HG02938 (cell line): ENCODE measurements at regions not wholly inside any gene's neighbourhood (a gene's known extent, or its start where the extent isn't known, plus 50 kb on each side); places are given as distances from the start of the nearest gene placed in this dataset.

ENCODE experiments used
- ATAC-seq: cut with Tn5 transposase; IDR thresholded peaks from one replicate; pipeline ENCODE4 v1.9.1; 2021; ENCODE audit warnings: mild to moderate bottlenecking, moderate library complexity; ENCODE audit not compliant: unreplicated experiment

DNA sequence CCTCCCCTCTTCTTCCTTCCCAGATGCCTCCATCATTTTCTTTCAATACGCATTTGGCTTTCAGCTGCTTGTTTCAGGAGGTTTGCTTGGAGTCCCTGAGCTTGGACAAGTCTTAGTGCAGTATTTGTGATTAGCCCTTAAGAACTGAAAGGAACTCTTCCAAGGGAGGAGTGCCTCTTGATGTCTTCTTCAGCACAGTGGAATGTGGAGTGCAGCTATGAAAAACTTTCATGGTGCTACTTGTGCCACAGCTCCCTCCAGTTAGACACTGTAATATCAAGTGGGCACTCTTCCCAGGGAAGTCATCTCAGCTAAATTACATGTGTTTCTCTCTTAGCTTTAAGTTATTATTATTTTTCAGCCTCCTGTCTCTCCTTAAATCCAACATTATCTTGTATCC lies 173.1 kb downstream of the NECTIN3 start:
- ATAC-seq, result no peak

DNA sequence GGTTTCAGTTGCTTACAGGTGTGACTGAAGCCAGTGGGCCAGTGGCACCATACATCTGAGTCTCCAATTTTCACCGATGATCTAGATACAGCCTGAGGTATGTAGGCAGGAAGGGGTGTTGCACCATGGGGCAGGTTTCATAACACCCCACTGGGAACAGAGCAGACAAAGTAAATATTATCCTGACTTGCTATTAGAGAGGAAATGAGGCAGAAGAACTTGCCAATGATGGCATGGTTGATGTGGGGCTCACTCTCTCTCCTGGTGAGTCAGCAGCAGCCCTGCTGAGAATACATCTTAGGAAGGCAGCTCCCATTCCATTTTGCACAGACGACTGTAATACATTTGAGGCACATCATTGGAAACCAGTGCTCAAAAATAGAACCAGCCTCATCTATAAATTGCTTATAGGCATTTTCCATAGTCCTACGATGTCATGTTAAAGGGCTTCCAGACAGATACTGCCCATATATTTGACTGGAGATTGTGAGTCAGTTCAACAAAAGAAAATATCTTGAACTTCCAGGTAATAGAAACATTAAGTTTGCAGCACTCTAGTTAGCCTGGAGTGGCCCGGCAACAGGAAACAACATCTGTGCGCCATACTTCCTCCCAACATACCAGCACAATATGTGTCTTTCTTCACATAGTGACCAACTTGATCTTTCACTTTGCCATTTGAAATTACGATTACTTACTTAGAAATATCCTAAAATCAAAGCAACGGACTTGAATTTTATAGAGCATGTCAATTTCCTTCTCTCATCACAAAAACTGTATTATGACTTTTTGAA lies 175.5 kb downstream of the NECTIN3 start:
- ATAC-seq, result no peak

DNA sequence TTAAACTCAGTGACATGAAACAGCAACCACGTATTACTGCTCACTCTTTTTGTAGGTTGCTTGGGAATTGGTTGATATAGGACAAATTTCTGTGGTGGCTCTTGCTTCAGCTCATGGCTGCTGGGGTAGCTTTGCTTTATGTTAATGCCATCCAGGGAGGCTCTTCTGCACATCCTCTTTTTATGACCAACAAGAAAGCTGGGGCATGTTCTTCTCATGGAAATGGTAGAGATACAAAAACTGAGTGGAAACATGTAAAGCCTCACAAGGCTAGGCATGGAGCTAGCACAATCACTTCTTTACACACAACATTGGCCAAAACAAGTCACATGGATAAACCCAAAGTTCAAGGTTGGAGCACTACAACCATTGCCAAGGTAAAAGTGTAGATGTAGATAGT lies 176.8 kb downstream of the NECTIN3 start:
- ATAC-seq, result no peak

DNA sequence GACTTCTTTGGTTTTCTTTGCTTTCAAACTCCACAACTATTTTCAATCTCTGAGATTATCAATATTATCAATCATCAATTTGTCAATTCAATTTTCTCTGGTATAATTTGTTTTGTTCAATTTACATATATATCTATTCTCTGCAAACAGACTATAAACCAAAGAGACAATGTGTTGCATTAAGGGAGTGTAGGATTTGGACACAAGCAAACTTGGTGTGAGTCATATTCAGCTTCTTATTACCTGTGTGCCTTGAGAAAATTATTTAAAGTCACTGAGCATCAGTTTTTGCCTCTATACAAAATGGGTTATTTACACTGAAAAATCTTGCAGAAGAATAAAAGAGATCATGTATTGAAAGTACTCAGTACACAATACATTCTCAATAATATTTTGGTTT lies 177.8 kb downstream of the NECTIN3 start:
- no peak for ATAC-seq

DNA sequence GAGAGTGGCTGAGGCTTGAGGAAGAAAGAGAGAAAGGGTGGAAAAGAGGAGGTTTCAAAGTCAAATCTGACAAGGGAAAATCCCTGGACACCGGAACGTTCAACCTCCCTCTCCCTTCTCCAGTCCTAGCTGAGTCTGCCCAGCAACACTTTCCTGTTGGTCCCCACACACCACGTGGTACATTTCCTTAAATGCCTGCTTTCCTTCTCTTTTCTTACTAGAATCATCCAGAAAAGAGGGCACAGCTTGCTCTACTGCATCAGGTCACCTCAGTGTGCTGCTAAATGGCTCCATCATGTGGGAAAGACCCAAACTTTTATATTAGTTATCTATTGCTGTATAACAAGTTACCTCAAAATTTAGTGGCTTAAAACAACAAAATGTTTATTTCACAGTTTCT lies 181.2 kb downstream of the NECTIN3 start:
- ATAC-seq, result peak; percentile 70

DNA sequence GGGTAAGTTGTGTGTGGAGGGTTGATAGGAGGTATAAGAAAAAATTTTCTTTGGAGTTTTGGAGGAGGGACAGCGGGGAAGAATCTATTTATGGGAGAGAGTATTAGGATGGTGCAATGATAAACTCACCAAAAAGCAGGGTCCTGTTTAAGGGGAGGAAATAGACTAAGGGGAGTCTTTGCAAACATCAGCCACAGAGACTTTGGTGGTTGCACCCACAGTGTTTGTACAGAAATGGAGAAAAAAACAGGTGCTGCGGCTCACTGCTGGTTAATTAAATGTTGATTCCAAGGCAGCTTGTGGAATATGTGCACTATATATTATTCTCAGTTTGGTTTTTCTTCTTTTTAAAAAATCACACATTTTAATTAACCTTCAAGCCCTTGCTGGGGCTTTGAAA lies 182.1 kb downstream of the NECTIN3 start:
- ATAC-seq, result no peak

DNA sequence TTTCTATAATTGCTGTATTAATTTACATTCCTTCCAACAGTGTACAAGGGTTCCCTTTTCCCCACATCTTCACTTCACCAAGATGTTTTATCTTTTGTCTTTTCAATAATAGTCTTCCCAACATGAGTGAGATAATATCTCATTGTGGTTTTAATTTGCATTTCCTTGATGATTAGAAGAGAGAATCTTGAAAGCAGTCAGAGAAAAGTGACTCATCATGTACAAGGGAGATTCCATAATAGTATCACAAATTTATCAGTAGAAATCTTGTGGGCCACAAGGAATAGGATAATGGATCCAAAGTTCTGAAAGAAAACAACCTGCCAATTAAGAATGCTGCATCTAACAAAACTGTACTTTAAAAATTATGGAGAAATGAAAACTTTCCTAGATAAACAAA lies 189.3 kb downstream of the NECTIN3 start:
- peak; percentile 80 for ATAC-seq

DNA sequence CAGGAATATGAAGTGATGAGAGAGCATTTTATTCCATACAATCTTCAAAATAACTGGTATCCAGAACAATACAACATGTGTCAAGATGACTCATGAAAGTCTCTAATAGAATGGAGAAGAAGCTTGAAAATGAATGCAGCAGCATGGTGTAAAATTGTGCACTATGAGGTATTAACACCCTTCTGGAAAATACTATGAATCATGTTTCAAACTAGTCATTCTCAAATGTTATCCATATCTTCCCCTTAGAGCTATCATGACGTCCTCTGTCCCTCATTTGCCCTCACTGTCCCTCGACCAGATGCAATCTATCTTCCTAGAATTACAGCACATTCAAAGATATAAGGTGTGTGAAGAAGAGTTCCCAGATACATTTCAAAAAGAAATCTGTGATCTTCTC lies 198.2 kb downstream of the NECTIN3 start:
- ATAC-seq, result no peak

DNA sequence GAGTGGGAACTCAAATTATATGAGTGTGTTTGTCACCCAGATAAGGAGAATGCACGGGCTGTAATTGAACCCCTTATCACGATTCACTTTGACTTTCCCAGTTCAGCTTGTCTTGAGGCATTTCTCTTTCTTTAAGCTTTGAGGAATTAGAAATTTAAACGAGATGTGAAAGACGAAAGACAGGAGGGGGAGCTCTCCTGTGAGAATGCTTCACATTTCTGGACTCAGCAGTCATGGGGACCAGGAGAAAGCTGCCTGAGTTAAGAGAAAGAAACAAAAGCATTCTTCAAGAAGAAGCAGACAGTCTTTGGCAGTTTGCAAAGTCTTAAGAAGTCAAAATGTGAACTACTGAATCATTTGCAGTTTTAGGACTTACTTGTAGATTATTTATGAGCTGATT lies 205.6 kb downstream of the NECTIN3 start:
- no peak for ATAC-seq

DNA sequence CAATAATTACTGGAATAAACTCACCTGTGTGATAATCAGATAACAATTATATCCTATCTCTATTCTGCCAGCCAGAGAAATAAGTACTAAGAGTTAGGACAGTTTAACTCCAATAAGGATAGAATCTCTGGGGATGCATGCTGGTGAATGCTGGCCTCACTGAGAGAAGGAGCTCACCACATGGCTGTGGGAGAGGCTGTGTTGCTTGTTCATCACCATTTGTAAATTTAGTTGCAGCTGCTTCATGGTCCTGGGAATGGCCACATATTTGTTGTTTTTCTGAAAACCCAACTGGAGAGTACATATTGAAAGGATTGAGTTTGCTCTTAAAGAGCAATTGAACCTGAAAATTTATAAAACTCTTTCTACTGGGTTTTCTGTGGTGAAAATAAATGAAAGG lies 207.3 kb downstream of the NECTIN3 start:
- ATAC-seq, result no peak

DNA sequence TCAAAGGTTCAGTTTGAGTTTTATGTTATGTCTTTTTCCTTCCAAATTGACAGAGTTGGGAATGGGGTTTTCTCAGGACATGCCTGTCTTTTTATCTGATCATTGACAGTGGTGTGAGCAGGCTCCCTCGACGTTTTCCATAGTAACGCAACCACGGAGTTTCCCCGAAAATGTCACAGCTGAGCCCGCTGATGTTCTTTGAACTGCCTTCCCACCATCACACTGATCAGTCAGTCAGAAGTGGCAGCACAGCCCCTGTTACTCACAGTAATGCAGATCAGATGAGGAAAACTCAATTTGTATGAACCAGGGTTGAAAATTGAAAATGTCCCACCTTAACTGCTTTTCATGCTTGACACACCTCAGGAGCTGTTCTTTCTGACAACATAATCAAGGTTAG lies 210.4 kb downstream of the NECTIN3 start:
- no peak for ATAC-seq

DNA sequence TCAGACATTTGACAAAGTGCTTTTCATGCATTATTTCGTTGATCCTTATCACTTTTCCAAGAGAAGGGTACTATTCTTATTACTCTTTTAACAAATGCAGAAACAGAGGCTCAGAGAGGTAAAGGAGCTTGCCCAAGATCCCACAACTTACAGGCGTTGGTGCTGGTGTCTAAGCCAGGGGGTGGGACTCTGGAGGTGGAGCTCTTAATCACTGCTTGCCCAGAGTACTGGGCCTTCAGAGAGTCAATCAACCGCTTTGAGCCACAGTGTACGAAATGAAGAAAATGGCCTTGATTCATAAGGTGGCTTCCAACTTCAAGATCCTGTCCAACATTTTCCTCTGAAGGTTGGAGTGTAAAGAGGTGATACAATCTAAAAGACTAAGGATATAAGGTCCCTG lies 211.5 kb downstream of the NECTIN3 start:
- no peak for ATAC-seq

DNA sequence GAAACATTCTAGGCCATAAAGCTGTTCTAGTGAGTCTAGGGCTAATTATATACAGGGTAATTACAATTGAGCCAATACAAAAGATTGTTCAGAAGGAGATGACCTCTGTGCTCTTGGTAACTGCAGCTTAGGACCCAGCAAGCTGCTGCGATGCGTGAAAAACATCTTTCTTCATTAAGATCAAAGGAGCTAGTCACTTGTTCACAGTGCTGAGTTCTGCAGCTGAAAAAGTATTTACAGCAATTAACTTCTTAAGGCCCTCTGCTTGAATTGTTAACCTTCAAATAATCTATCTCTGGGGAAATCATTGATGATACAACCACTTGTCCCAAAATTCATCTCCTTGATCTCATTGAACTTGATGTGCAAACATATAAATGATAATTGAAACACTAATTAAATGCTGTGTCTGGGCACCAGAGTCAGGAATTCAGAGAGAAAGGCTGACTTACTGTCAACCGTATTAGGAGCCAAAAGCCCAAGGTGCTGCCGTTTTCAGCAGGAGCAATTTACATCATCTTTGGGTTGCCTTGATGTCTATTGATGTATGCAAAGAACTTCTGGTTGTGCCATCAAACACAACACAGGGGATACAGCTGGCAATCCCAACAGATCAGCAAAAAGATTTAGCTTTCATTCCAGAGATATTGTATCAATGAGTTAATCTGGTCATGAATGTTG lies 213.0 kb downstream of the NECTIN3 start:
- ATAC-seq, result no peak

DNA sequence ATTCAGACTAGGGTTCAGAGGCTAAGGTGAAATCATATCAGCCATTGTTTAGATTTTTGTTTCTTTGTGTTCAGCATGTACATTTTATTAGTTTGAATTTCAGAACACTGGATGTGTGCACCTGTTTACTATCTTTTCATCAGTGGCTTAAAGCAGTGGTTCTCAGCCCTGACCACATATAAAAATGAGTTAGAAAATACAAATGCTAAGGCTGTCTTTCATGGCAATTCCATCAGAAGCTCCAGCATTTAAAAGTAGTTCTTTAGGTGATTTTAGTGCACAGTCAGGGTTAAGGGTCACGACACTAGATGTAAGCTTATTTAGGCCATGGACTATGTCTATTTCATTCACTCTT lies 213.5 kb downstream of the NECTIN3 start:
- ATAC-seq, result no peak

DNA sequence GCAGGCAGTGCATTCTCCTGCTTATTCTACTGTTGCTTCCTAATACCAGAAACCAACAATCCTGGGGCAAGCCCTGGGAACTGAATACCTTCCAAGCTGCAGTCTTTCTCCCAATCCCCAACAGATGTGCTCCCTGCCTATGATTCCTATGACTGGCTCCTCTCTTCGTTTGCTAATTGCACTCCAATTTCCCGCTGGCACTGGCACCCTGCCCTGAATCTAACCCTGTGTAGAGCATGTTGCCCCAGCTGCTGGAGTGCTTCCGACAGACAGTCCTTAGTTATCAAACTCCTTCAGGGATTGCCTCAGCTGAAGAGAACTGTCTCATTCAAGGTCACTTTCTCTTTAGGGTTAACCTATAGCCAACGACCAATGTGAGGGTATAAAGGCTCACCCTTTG lies 214.1 kb downstream of the NECTIN3 start:
- no peak for ATAC-seq

DNA sequence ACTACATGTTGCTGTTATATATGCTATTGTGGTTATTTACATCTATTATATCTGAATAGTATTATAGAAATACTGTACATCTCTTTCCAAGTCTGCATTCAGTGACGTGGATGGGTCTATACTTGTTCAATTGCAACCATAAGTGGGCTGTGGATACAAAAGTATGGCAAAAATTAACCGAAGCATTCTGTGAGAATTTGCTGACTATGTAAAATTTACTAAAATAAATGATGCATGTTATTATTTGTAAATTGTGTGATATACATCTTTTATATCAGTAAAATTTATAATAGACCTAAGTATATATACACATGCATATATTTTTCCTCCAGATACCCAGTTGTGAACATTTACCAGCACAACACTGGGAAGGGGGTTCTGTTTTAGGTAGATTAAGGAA lies 215.1 kb downstream of the NECTIN3 start:
- no peak for ATAC-seq

DNA sequence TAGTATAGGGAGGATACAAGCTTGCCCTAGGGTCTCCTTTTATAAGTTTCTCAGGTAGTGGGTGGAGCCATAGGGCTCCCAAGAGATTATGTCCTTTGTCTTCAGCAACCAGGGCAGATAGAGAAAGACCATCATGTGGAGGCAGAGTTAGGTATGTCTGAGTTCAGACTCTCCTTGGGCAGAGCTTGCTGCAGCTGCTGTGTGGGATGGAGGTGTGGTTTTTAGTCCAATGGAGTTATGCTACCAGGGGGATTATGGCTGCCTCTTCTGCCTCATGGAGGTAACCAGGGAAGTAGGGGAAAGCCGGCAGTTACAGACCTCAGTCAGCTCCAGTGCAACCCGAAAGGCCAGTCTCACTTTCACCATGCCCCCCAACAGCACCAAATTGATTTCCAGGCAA lies 220.5 kb downstream of the NECTIN3 start:
- ATAC-seq, result no peak

DNA sequence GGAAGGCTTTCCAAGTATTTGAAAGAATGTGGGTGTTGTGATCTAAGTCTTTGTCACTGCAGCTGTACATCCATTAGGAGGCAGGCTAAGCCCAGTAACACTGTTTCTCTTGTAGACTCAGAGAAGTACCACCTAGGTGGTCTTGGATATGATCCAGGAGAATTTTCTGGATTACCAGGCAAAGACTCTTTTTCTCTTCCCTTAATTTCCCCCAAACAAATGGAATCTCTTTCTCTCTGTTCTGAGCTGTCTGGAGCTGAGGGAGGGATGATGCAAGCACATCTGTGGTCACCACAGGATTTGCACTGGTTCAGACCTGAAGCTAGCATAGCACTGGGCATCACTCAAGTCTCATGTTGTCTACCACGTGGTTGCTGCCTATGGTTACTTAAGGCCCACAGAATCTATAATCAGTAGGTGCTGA lies 227.6 kb downstream of the NECTIN3 start:
- ATAC-seq, result no peak

DNA sequence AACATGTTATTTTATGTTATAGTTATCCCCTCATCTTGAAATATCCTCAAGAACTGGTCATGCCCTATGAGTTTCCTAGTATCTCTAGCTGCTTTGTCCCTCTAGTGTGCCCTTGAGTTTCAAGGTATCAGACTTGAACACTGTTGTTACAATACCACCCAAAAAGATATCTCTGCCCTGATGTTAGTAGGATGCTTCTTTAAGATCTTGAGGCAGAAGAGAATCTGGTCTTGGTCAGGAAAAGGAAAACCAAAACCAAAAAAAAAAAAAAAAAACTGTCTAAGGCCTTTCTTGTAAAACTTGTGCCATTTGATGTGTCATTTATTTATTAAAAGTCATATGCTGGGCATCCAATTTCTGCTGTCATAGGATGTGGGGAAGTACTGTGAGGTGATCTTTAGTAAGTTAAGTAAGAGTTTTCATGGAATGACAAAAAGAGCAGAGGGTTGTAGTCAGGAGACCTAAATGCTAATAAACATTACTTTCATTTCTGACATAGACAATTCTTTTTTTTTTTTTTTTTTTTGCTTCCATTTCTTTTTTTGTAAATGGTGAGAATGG lies 229.7 kb downstream of the NECTIN3 start:
- no peak for ATAC-seq

DNA sequence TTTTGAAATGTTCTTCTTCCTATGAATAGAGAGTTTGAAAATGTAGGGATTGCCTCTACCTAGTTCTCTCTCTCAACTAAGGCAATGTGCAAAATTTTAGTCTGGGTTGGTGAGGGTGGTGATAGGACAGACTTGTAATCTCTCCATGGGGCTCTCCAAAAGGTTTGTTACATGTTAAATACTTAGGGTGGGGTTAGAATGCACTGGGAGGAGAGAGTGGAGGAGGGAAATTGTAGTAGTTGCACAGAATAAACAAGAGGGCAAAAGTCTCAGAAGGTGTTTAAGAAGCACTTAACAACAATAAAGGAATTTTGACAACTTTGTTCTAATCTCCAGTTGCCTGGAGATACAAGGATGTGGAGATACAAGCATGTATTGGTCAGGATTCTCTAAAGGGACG lies 230.4 kb downstream of the NECTIN3 start:
- no peak for ATAC-seq

DNA sequence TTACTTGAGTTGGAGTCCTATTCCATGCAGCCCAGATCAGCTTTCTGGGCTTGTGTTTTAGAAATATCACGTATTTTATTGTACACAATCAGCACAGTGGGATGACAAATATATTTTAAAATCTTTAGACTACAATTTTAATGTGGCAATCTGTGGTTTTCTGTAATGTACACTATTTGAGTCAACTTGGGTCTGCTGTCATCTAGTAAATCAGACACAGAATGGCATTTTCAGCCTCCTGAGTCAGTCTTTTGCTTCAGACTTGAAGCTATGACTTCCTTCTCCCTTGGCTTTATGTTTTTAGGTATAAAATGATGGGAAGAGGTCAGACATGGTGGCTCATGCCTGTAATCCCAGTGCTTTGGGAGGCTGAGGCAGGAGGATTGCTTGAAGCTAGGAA lies 232.1 kb downstream of the NECTIN3 start:
- no peak for ATAC-seq

DNA sequence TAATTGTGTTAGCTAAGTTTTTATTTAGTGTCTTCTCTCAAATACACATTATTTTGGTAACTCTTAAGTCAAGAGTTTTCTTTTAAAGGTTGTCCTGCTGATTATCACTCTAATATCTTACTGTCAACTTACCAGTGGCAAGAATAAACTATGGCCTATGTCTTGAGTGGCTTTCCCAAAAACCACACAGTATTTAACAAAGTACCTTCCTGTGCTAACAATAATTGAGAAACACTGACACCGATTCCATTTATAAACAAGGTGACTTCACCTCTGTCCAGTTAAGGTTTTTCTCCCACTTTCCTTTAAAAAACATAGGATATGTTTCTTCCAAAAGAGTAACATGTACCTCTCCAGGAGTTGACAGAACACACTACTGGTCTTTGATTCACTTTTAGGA lies 234.3 kb upstream of the CD96 start:
- no peak for ATAC-seq
